K562 (cell line): ENCODE measurements at regions not wholly inside any gene's neighbourhood (a gene's known extent, or its start where the extent isn't known, plus 50 kb on each side); places are given as distances from the start of the nearest gene placed in this dataset.
"Not testable (repeated sequence)": the region's sequence is repeated elsewhere in the genome, so short reads cannot be mapped to it uniquely, and the experiment has no call there.

ENCODE experiments used
- ATAC-seq: fragments of 200-7000 bp; cut with Tn5 transposase; 3 replicates; pipeline ENCODE4 v1.9.1; 2020; ENCODE audit warnings: moderate library complexity
- BruUV-seq: library from RNA; stranded (reverse); fragments of 400-500 nt; replicated peaks from 2 replicates; lab custom pipeline; 2021; lab: Mats Ljungman, UMichigan
- CTCF ChIA-PET: fragments of 300-600 bp; formaldehyde crosslinking; extraction: SDS; loops from one replicate; lab custom pipeline; 2021; ENCODE audit warnings: low intra/inter-chr PET ratio; lab: Yijun Ruan, JAX
- POLR2A ChIA-PET: fragments of 300-600, 350-650 bp; sonication (Branson Sonifier 250); formaldehyde crosslinking; extraction: SDS; loops from one replicate; lab custom pipeline; 2021; ENCODE audit warnings: antibody characterized with exemption, inconsistent platforms; lab: Yijun Ruan, JAX
- DNase-seq, 4 experiments: peaks; one replicate each; pipeline versions ENCODE4 v3.0.0 to v3.0.0-alpha.2; 2011 to 2018; ENCODE audit warnings: low spot score in 3 of 4, mixed read lengths in 3 of 4; ENCODE audit errors: extremely low read depth in 1 of 4
- FAIRE-seq: peaks from 2 replicates; lab custom pipeline; 2011; peaks lifted over from hg19 to GRCh38; lab: Jason Lieb, UNC
- H2AFZ ChIP-seq: 2 replicates; pipeline ENCODE4 v1.6.0; 2011; ENCODE audit warnings: low read depth, low read length, control low read depth, inconsistent platforms
- H3K27ac ChIP-seq: fragments of 200-600 bp; 3 replicates; pipeline ENCODE4 v1.8.0; 2011; ENCODE audit warnings: low read depth, mild to moderate bottlenecking, control low read depth, inconsistent platforms, low read length, moderate library complexity, mixed read lengths; ENCODE audit errors: extremely low read depth
- H3K27me3 ChIP-seq, 2 experiments: fragments of 300-600 bp in 1 of 2; 2 replicates in 1 of 2; 3 replicates in 1 of 2; pipeline versions ENCODE4 v1.6.0 to v1.8.0; 2011; ENCODE audit warnings: inconsistent platforms in 2 of 2, low read length in 2 of 2, mild to moderate bottlenecking in 1 of 2, mixed read lengths in 1 of 2, moderate library complexity in 1 of 2; ENCODE audit not compliant: control insufficient read depth in 2 of 2, insufficient read depth in 2 of 2
- H3K36me3 ChIP-seq: fragments of 300-600 bp; 3 replicates; pipeline ENCODE4 v1.8.0; 2011; ENCODE audit warnings: mild to moderate bottlenecking, low read length, inconsistent platforms; ENCODE audit not compliant: control insufficient read depth, insufficient read depth
- H3K4me1 ChIP-seq, 2 experiments: fragments of 200-600 bp in 1 of 2; replicated peaks in 1 of 2; 2 replicates in 1 of 2; 3 replicates in 1 of 2; pipeline versions ENCODE4 v1.5.1 to v1.8.0; 2011; ENCODE audit warnings: inconsistent platforms in 2 of 2, low read length in 2 of 2, mild to moderate bottlenecking in 1 of 2, mixed read lengths in 1 of 2, moderate library complexity in 1 of 2; ENCODE audit not compliant: control insufficient read depth in 2 of 2, insufficient read depth in 2 of 2
- H3K4me2 ChIP-seq: 2 replicates; pipeline ENCODE4 v1.6.1; 2011; ENCODE audit warnings: low read length, control low read depth, inconsistent platforms, mixed read lengths; ENCODE audit not compliant: insufficient read depth
- H3K4me3 ChIP-seq: fragments of 200-600 bp; sonication (generic), shearing (Covaris generic); 2 replicates; pipeline ENCODE4 v1.5.1; 2016; ENCODE audit warnings: control low read depth, inconsistent platforms
- H3K79me2 ChIP-seq: fragments of 200-600 bp; 3 replicates; pipeline ENCODE4 v1.8.0; 2011; ENCODE audit warnings: low read length, inconsistent platforms; ENCODE audit not compliant: control insufficient read depth, insufficient read depth
- H3K9ac ChIP-seq, 2 experiments: 2 replicates each; pipeline versions ENCODE4 v1.6.0 to v1.6.1; 2011; ENCODE audit warnings: low read depth in 2 of 2, low read length in 2 of 2, control low read depth in 1 of 2, inconsistent platforms in 1 of 2, mild to moderate bottlenecking in 1 of 2, mixed read lengths in 1 of 2; ENCODE audit not compliant: insufficient read depth in 1 of 2
- H3K9me1 ChIP-seq: one replicate; pipeline ENCODE4 v1.6.0; 2011; ENCODE audit warnings: inconsistent platforms, mild to moderate bottlenecking, low read length, moderate library complexity; ENCODE audit not compliant: control insufficient read depth, insufficient read depth
- H3K9me3 ChIP-seq: replicated peaks from 2 replicates; pipeline ENCODE4 v1.5.1; 2011; ENCODE audit warnings: low read depth, low read length, inconsistent platforms; ENCODE audit not compliant: control insufficient read depth, insufficient read depth
- H4K20me1 ChIP-seq: replicated peaks from 2 replicates; pipeline ENCODE4 v1.6.1; 2011; ENCODE audit warnings: low read length, inconsistent platforms, mixed read lengths; ENCODE audit not compliant: control insufficient read depth, insufficient read depth
- KDM1A ChIP-seq, 2 experiments: fragments of 450-650 bp; IDR thresholded peaks; 2 replicates each; pipeline ENCODE4 v1.6.1; 2016; ENCODE audit warnings: mild to moderate bottlenecking in 2 of 2
- L3MBTL2 ChIP-seq: fragments of 450-650 bp; IDR thresholded peaks from 2 replicates; pipeline ENCODE4 v1.6.1; 2016; ENCODE audit warnings: mild to moderate bottlenecking, moderate library complexity
- RBM25 ChIP-seq: fragments of 200-400 bp; formaldehyde crosslinking; IDR thresholded peaks from 2 replicates; pipeline ENCODE4 v1.6.1; 2018; ENCODE audit warnings: low read length, low read depth, moderate library complexity; ENCODE audit not compliant: severe bottlenecking
- SOX6 ChIP-seq: fragments of 450-650 bp; IDR thresholded peaks from 2 replicates; pipeline ENCODE4 v1.6.1; 2014; ENCODE audit warnings: mild to moderate bottlenecking
- TRIM28 ChIP-seq: fragments of 450-650 bp; IDR thresholded peaks from 2 replicates; pipeline ENCODE4 v1.6.1; 2017
- WGBS: fragments of 100-300 bp; shearing (Covaris generic); methylation state at CpG from one replicate; pipeline ENCODE4 v1.1.6; 2016; ENCODE audit warnings: low coverage, mixed read lengths; ENCODE audit not compliant: insufficient coverage; ENCODE audit errors: missing lambda C conversion rate; 5-methylcytosine and 5-hydroxymethylcytosine counted together
- in situ Hi-C: fragments of 300-500 bp; cut with MboI; formaldehyde crosslinking; loops from 4 replicates; pipeline ENCODE4 v1.15.0; 2018; ENCODE audit warnings: inconsistent platforms, mixed read lengths
- intact Hi-C: fragments of 100-400 bp; cut with micrococcal nuclease; formaldehyde crosslinking; loops from 2 replicates; pipeline ENCODE4 v1.14.2; 2022

GRCh38 chr7:97234494-97234893 lies 117.0 kb downstream of the SDHAF3 start:
- DNase-seq, in situ Hi-C loops, H4K20me1 ChIP-seq, H3K9ac ChIP-seq, H2AFZ ChIP-seq, H3K36me3 ChIP-seq, FAIRE-seq, POLR2A ChIA-PET, H3K27ac ChIP-seq, BruUV-seq, CTCF ChIA-PET, H3K4me3 ChIP-seq, H3K9me1 ChIP-seq, H3K4me1 ChIP-seq, H3K9me3 ChIP-seq, ATAC-seq, H3K4me2 ChIP-seq, intact Hi-C loops, H3K79me2 ChIP-seq: not testable (repeated sequence)
- TF ChIP-seq SOX6 = peak; percentile 39; the same call in 1 of the 2 replicates
- H3K27me3 ChIP-seq = peaks cover 4 to 14% of the 10 kb centered on the region in 2 experiments; a peak in 3 of 5 replicates
- 2% methylated on average over 7 of the region's 7 CpGs for WGBS

- in situ Hi-C loops = no loop called here
- H4K20me1 ChIP-seq = no peaks in the 10 kb centered on the region
- no peak overlapping the region for H3K27ac ChIP-seq
- no peaks in the 10 kb centered on the region for H3K9me1 ChIP-seq
- FAIRE-seq (no peak), DNase-seq (no peak), ATAC-seq (no peak)
- ChIA-PET POLR2A (no interaction called here), CTCF (no interaction called here)
- H3K36me3 ChIP-seq = no peaks in the 10 kb centered on the region
- BruUV-seq = no TSS peak
- H3K4me2 ChIP-seq = no peak overlapping the region
- TF ChIP-seq TRIM28 (peak; percentile 64; the same call in 1 of the 2 replicates), L3MBTL2 (no peak), KDM1A (IDR thresholded peaks at IDR 0.05) (0 out of 4 replicates have a peak, but pooled peaks of 1 of the 2 experiments have one; percentile 33), RBM25 (peak; percentile 84)
- no peaks in the 10 kb centered on the region for H3K9me3 ChIP-seq
- WGBS = 0% methylated on average over 2 of the region's 2 CpGs
- H3K27me3 ChIP-seq = no peaks in the 10 kb centered on the region
- H3K79me2 ChIP-seq = no peaks in the 10 kb centered on the region
- intact Hi-C loops = no loop called here
- no peaks in the 10 kb centered on the region for H3K4me1 ChIP-seq
- H2AFZ ChIP-seq = no peak overlapping the region
- H3K4me3 ChIP-seq = no peak overlapping the region
- H3K9ac ChIP-seq = no peak overlapping the region
These were observed 128.8 kb downstream of the SDHAF3 start for GRCh38 chr7:97246317-97246716.

GRCh38 chr7:97258187-97258586 lies 140.7 kb downstream of the SDHAF3 start:
- H4K20me1 ChIP-seq, H3K9me3 ChIP-seq, BruUV-seq, ATAC-seq, H3K27me3 ChIP-seq, intact Hi-C loops, H3K27ac ChIP-seq, POLR2A ChIA-PET, FAIRE-seq, H3K4me3 ChIP-seq, H3K4me1 ChIP-seq, H3K4me2 ChIP-seq, H2AFZ ChIP-seq, H3K9ac ChIP-seq, H3K9me1 ChIP-seq, in situ Hi-C loops, CTCF ChIA-PET, H3K79me2 ChIP-seq, DNase-seq, H3K36me3 ChIP-seq: not testable (repeated sequence)
- WGBS = 0% methylated on average over 1 of the region's 3 CpGs
